ENCODE measurements at regions not wholly inside any gene's neighbourhood (a gene's known extent, or its start where the extent isn't known, plus 50 kb on each side); places are given as distances from the start of the nearest gene placed in this dataset.

DNA sequence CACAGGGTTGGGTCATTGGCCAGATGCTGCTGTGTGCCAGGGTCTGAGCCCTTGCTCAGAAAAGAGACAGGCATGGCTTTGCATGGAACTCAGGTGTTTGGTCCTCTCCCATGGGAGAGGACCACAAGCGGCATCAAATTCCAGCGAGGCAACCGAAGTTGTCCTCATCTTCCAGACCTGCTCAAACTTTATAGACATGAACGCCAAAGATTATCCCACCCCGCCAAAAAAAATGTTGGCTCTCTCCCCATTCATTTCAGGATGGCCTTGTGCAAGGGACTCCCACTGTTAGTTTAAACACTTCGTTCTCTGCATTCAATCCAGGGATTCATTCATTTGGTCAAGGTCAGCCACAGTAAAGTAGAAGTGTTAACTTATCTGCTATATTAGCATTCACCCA lies 360.8 kb upstream of the ZFHX3 start:
- Histone ChIP-seq H3K4me1 (ENCODE audit: control extremely low read depth in 1 of 4, control insufficient read depth in 4 of 4, insufficient read depth in 4 of 4, low read length in 3 of 4) (no peaks in the 10 kb centered on the region), H3K27me3 (replicated peaks in 2 of 5; ENCODE audit: control insufficient read depth in 4 of 5, insufficient read depth in 5 of 5, low read length in 4 of 5) (peaks cover 0 to 2% (median 0%) of the 10 kb centered on the region in 5 experiments), H3K27ac (ENCODE audit: insufficient read depth in 1 of 2, low read depth in 1 of 2, low read length in 2 of 2, poor library complexity in 1 of 2, severe bottlenecking in 2 of 2) (no peak overlapping the region), H3K9me3 (ENCODE audit: control extremely low read depth in 1 of 5, control insufficient read depth in 4 of 5, insufficient read depth in 2 of 5, low read depth in 1 of 5, low read length in 4 of 5) (no peaks in the 10 kb centered on the region), H3K36me3 (ENCODE audit: control insufficient read depth in 4 of 4, insufficient read depth in 4 of 4, low read length in 3 of 4) (no peaks in the 10 kb centered on the region), H3K4me3 (ENCODE audit: control insufficient read depth in 1 of 7, extremely low read depth in 1 of 7, insufficient read depth in 4 of 7, low read depth in 2 of 7, low read length in 6 of 7) (no peak overlapping the region)
- WGBS (ENCODE audit: insufficient coverage), result 95% methylated on average over 4 of the region's 6 CpGs
- DNase-seq, result no peak
- ChIA-PET POLR2A (interaction anchor here (0.6 kb wide), 1 partner anchor 63 kb away, joined by 8 read pairs; no protein-coding TSS in a partner anchor), CTCF (no interaction called here)

DNA sequence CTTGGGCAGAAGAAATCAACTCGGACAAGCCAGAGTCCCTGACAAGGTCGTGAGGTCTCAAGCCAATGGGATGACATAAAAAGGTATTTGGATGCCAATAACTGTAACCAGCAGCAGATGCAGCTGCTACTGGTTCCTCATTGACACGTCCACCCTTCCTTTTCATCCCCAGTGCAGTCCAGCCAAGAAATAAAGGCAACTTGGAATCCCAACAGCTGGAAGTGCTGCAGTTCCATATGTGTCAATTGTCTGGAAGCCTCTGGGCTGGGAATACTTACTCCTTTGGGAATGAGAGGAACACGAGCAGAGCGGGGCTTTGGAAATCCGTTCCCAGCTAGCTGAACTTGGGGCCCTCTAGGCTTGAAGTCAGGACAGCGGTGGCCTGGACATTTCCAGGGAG lies 360.4 kb upstream of the ZFHX3 start:
- H3K27ac ChIP-seq (ENCODE audit: insufficient read depth in 1 of 2, low read depth in 1 of 2, low read length in 2 of 2, poor library complexity in 1 of 2, severe bottlenecking in 2 of 2), result no peak overlapping the region
- 85% methylated on average over 7 of the region's 7 CpGs for WGBS (ENCODE audit: insufficient coverage)
- peaks cover 0 to 2% (median 0%) of the 10 kb centered on the region in 5 experiments for H3K27me3 ChIP-seq (replicated peaks in 2 of 5; ENCODE audit: control insufficient read depth in 4 of 5, insufficient read depth in 5 of 5, low read length in 4 of 5)
- DNase-seq, result no peak
- no peak overlapping the region for H3K4me3 ChIP-seq (ENCODE audit: control insufficient read depth in 1 of 7, extremely low read depth in 1 of 7, insufficient read depth in 4 of 7, low read depth in 2 of 7, low read length in 6 of 7)
- H3K4me1 ChIP-seq (ENCODE audit: control extremely low read depth in 1 of 4, control insufficient read depth in 4 of 4, insufficient read depth in 4 of 4, low read length in 3 of 4), result no peaks in the 10 kb centered on the region
- no peaks in the 10 kb centered on the region for H3K36me3 ChIP-seq (ENCODE audit: control insufficient read depth in 4 of 4, insufficient read depth in 4 of 4, low read length in 3 of 4)
- CTCF ChIA-PET, result no interaction called here
- POLR2A ChIA-PET, result interaction anchor here (0.6 kb wide), 1 partner anchor 63 kb away, joined by 8 read pairs; no protein-coding TSS in a partner anchor
- H3K9me3 ChIP-seq (ENCODE audit: control extremely low read depth in 1 of 5, control insufficient read depth in 4 of 5, insufficient read depth in 2 of 5, low read depth in 1 of 5, low read length in 4 of 5), result no peaks in the 10 kb centered on the region

DNA sequence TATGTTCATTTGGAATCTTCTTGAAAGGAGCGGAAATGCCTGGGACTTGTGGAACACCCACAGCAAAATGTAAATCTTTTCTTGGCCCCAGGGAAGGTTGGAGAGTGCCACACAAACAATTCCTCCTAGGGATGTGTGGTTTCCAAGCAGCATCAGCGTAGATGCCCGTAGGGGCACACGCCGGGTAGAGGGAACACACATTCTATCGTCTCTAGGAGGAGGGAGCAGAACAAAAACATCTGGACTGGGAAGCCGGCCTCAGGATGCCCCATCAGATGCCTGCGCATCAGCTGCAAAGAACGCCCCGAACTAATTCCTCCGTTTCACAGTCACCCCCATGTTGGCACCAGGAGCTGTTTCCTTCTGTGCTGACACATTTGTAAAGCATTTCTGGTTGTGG lies 357.9 kb upstream of the ZFHX3 start:
- WGBS (ENCODE audit: insufficient coverage), result 98% methylated on average over 11 of the region's 11 CpGs
- no peaks in the 10 kb centered on the region for H3K36me3 ChIP-seq (ENCODE audit: control insufficient read depth in 4 of 4, insufficient read depth in 4 of 4, low read length in 3 of 4)
- H3K9me3 ChIP-seq (ENCODE audit: control extremely low read depth in 1 of 5, control insufficient read depth in 4 of 5, insufficient read depth in 2 of 5, low read depth in 1 of 5, low read length in 4 of 5), result no peaks in the 10 kb centered on the region
- no peak overlapping the region for H3K27ac ChIP-seq (ENCODE audit: insufficient read depth in 1 of 2, low read depth in 1 of 2, low read length in 2 of 2, poor library complexity in 1 of 2, severe bottlenecking in 2 of 2)
- no peak overlapping the region for H3K4me3 ChIP-seq (ENCODE audit: control insufficient read depth in 1 of 7, extremely low read depth in 1 of 7, insufficient read depth in 4 of 7, low read depth in 2 of 7, low read length in 6 of 7)
- H3K4me1 ChIP-seq (ENCODE audit: control extremely low read depth in 1 of 4, control insufficient read depth in 4 of 4, insufficient read depth in 4 of 4, low read length in 3 of 4), result no peaks in the 10 kb centered on the region
- ChIA-PET CTCF (no interaction called here), POLR2A (no interaction called here)
- no peak for DNase-seq
- peaks cover 0 to 4% (median 0%) of the 10 kb centered on the region in 5 experiments for H3K27me3 ChIP-seq (replicated peaks in 2 of 5; ENCODE audit: control insufficient read depth in 4 of 5, insufficient read depth in 5 of 5, low read length in 4 of 5)

DNA sequence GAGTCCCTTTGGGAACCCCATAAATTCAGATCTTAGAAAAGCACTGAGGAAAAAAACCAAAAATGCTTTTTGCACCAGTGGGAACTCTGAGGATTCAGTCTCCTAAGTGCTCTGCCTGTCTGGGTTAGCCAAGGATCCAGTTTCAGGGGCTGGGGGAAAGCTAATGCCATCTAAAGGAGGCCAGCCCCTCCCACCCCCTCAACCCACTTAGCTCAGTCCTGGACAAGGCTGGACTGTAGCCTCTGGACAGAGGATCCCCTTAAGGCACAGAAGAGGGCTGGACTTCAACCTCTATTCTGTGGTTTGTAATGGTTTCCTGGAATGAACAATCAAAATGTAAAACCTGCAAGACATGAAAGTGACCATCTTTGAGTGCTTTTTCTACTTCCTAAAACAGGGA lies 356.1 kb upstream of the ZFHX3 start:
- Histone ChIP-seq H3K4me1 (ENCODE audit: control extremely low read depth in 1 of 4, control insufficient read depth in 4 of 4, insufficient read depth in 4 of 4, low read length in 3 of 4) (no peaks in the 10 kb centered on the region), H3K9me3 (ENCODE audit: control extremely low read depth in 1 of 5, control insufficient read depth in 4 of 5, insufficient read depth in 2 of 5, low read depth in 1 of 5, low read length in 4 of 5) (no peaks in the 10 kb centered on the region), H3K27me3 (replicated peaks in 2 of 5; ENCODE audit: control insufficient read depth in 4 of 5, insufficient read depth in 5 of 5, low read length in 4 of 5) (peaks cover 0 to 4% (median 0%) of the 10 kb centered on the region in 5 experiments), H3K4me3 (ENCODE audit: control insufficient read depth in 1 of 7, extremely low read depth in 1 of 7, insufficient read depth in 4 of 7, low read depth in 2 of 7, low read length in 6 of 7) (no peak overlapping the region), H3K36me3 (ENCODE audit: control insufficient read depth in 4 of 4, insufficient read depth in 4 of 4, low read length in 3 of 4) (no peaks in the 10 kb centered on the region), H3K27ac (ENCODE audit: insufficient read depth in 1 of 2, low read depth in 1 of 2, low read length in 2 of 2, poor library complexity in 1 of 2, severe bottlenecking in 2 of 2) (no peak overlapping the region)
- ChIA-PET POLR2A (no interaction called here), CTCF (no interaction called here)
- DNase-seq, result no peak

DNA sequence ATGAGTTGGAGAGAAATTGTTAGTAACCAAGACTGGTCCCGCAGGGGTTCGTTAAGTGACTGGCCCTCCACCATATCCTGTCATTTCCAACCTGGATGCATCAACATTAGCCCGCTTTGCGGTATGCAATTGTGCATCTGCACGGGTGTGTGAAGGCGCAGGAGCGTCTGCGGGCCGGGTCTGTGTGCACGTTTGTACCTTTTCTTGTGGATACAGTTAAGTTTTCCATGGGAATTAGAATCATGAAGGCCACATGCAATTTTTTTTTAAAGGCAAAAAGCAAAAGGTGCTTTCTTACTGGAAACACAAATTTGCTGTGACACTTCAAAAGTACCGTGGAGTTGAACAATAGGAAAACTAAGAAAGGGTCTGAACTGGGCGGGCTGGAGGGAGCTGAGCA lies 355.4 kb upstream of the ZFHX3 start:
- H3K4me1 ChIP-seq (ENCODE audit: control extremely low read depth in 1 of 4, control insufficient read depth in 4 of 4, insufficient read depth in 4 of 4, low read length in 3 of 4), result no peaks in the 10 kb centered on the region
- no peak overlapping the region for H3K27ac ChIP-seq (ENCODE audit: insufficient read depth in 1 of 2, low read depth in 1 of 2, low read length in 2 of 2, poor library complexity in 1 of 2, severe bottlenecking in 2 of 2)
- no peaks in the 10 kb centered on the region for H3K9me3 ChIP-seq (ENCODE audit: control extremely low read depth in 1 of 5, control insufficient read depth in 4 of 5, insufficient read depth in 2 of 5, low read depth in 1 of 5, low read length in 4 of 5)
- H3K4me3 ChIP-seq (ENCODE audit: control insufficient read depth in 1 of 7, extremely low read depth in 1 of 7, insufficient read depth in 4 of 7, low read depth in 2 of 7, low read length in 6 of 7), result no peak overlapping the region
- peaks cover 0 to 2% (median 0%) of the 10 kb centered on the region in 5 experiments for H3K27me3 ChIP-seq (replicated peaks in 2 of 5; ENCODE audit: control insufficient read depth in 4 of 5, insufficient read depth in 5 of 5, low read length in 4 of 5)
- no peaks in the 10 kb centered on the region for H3K36me3 ChIP-seq (ENCODE audit: control insufficient read depth in 4 of 4, insufficient read depth in 4 of 4, low read length in 3 of 4)
- DNase-seq, result no peak
- ChIA-PET CTCF (no interaction called here), POLR2A (no interaction called here)
- 95% methylated on average over 12 of the region's 12 CpGs for WGBS (ENCODE audit: insufficient coverage)

DNA sequence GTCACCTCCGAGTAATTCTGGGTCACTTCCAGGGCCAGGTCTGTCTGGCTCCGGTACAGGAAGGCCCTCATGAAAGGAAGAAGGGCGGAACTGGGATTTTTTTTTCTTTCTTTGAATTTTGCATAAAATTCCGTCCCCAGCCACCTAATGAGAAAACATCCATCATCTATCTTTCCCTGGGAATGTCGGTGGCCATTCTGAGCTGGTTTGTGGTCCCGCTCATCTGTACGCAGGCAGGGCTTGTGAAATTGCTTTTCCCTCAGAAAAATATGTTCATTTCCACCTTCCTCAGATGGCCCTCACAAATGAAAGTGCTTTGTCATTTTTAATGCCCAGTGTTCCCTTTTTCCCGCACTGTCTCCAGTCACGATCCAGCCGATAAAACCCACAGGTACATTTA lies 353.0 kb upstream of the ZFHX3 start:
- peaks cover 0 to 2% (median 0%) of the 10 kb centered on the region in 5 experiments for H3K27me3 ChIP-seq (replicated peaks in 2 of 5; ENCODE audit: control insufficient read depth in 4 of 5, insufficient read depth in 5 of 5, low read length in 4 of 5)
- no peak overlapping the region for H3K27ac ChIP-seq (ENCODE audit: insufficient read depth in 1 of 2, low read depth in 1 of 2, low read length in 2 of 2, poor library complexity in 1 of 2, severe bottlenecking in 2 of 2)
- no peak for DNase-seq
- no peak overlapping the region for H3K4me3 ChIP-seq (ENCODE audit: control insufficient read depth in 1 of 7, extremely low read depth in 1 of 7, insufficient read depth in 4 of 7, low read depth in 2 of 7, low read length in 6 of 7)
- no peaks in the 10 kb centered on the region for H3K36me3 ChIP-seq (ENCODE audit: control insufficient read depth in 4 of 4, insufficient read depth in 4 of 4, low read length in 3 of 4)
- H3K4me1 ChIP-seq (ENCODE audit: control extremely low read depth in 1 of 4, control insufficient read depth in 4 of 4, insufficient read depth in 4 of 4, low read length in 3 of 4), result peaks cover 0 to 9% (median 4%) of the 10 kb centered on the region in 4 experiments
- ChIA-PET POLR2A (no interaction called here), CTCF (no interaction called here)
- no peaks in the 10 kb centered on the region for H3K9me3 ChIP-seq (ENCODE audit: control extremely low read depth in 1 of 5, control insufficient read depth in 4 of 5, insufficient read depth in 2 of 5, low read depth in 1 of 5, low read length in 4 of 5)
- 97% methylated on average over 6 of the region's 10 CpGs for WGBS (ENCODE audit: insufficient coverage)

DNA sequence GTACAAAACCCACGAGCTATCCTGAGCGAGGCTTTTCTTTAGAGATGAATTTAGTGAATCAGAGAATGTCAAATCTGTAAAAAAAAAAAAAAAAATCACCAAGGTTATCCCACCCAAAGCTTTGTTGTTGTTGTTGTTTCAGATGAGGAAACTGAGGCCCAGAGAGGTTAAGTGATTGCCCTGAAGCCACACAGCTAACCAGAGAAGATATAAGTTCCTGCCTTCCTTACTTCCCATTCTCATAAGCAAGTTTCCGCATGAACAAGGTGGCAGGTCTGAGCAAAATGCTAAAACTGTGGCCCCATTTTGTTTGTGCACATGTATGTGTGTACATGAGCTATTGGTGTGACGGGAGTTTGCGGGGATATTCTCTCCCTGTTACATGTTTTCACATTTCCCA lies 352.1 kb upstream of the ZFHX3 start:
- Histone ChIP-seq H3K4me1 (ENCODE audit: control extremely low read depth in 1 of 4, control insufficient read depth in 4 of 4, insufficient read depth in 4 of 4, low read length in 3 of 4) (peaks cover 0 to 11% (median 7%) of the 10 kb centered on the region in 4 experiments), H3K36me3 (ENCODE audit: control insufficient read depth in 4 of 4, insufficient read depth in 4 of 4, low read length in 3 of 4) (no peaks in the 10 kb centered on the region), H3K27me3 (replicated peaks in 2 of 5; ENCODE audit: control insufficient read depth in 4 of 5, insufficient read depth in 5 of 5, low read length in 4 of 5) (peaks cover 0 to 2% (median 0%) of the 10 kb centered on the region in 5 experiments), H3K9me3 (ENCODE audit: control extremely low read depth in 1 of 5, control insufficient read depth in 4 of 5, insufficient read depth in 2 of 5, low read depth in 1 of 5, low read length in 4 of 5) (no peaks in the 10 kb centered on the region), H3K4me3 (ENCODE audit: control insufficient read depth in 1 of 7, extremely low read depth in 1 of 7, insufficient read depth in 4 of 7, low read depth in 2 of 7, low read length in 6 of 7) (no peak overlapping the region), H3K27ac (ENCODE audit: insufficient read depth in 1 of 2, low read depth in 1 of 2, low read length in 2 of 2, poor library complexity in 1 of 2, severe bottlenecking in 2 of 2) (no peak overlapping the region)
- ChIA-PET CTCF (interaction anchor here (0.6 kb wide), 2 partner anchors 39 to 446 kb away, joined by 3 read pairs; no protein-coding TSS in a partner anchor), POLR2A (no interaction called here)
- no peak for DNase-seq
- WGBS (ENCODE audit: insufficient coverage), result no CpG with 5 or more reads among the region's 5 CpGs

All from common myeloid progenitor, CD34-positive (primary cell).